KG1 (cell line): ENCODE measurements at regions not wholly inside any gene's neighbourhood (a gene's known extent, or its start where the extent isn't known, plus 50 kb on each side); places are given as distances from the start of the nearest gene placed in this dataset.
"Not testable (repeated sequence)": the region's sequence is repeated elsewhere in the genome, so short reads cannot be mapped to it uniquely, and the experiment has no call there.

ENCODE experiments used
- DNase-seq: peaks from one replicate; lab custom pipeline; 2025; lab: John Stamatoyannopoulos, UW

GRCh38 chr22:22756551-22757201, 112.3 kb downstream of the GGTLC2 start:
- not testable (repeated sequence) for DNase-seq

DNA sequence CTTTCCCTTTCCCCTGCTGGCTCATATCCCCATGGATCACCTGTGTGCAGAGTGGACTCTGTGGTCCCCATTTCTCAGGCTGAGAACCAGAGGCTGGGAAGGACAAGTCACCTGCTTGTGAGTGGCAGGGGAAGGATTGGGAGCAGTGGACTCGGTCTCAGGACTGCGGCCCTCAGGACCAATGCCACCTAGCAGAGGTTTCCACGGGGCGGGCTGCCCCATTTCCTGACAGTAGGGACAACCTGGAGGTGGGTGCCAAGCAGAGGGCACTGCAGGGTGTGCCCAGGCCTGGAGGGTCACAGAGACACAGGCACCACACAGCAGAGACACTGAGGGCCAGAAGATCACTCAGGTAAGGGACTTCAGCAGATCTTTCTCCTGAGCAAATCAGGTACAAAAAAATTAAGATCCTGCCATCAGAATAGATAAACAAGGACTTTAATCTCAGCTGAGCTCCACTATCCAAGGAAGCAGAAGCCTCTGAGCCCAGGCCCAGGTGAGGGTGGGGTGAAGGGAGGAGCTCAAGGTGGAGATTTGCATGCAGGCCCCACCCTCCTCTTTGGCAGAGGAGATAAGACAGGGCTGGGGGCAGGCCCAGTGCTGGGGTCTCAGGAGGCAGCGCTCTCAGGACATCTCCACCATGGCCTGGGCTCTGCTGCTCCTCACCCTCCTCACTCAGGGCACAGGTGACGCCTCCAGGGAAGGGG, 113.8 kb downstream of the GGTLC2 start:
- DNase-seq, result not testable (repeated sequence)

DNA sequence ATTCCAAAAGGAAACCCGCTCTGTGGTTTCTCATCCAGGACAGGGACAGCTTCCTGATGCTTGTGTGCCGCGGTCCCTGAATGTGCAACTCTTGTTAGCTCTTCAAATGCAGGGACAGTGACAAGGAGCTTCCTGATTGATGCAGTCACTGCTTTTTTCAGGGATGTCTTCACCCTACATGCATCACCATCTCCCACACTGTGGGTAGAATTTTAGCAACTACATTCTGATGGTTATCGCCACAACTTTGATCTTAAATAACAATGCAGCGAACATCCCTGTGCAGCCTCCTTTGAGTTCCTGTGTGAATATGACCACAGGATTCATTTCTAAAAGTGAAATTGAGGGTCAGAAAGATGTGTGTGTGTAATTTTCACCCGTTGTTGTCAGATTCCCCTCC, 115.0 kb downstream of the GGTLC2 start:
- no peak for DNase-seq

DNA sequence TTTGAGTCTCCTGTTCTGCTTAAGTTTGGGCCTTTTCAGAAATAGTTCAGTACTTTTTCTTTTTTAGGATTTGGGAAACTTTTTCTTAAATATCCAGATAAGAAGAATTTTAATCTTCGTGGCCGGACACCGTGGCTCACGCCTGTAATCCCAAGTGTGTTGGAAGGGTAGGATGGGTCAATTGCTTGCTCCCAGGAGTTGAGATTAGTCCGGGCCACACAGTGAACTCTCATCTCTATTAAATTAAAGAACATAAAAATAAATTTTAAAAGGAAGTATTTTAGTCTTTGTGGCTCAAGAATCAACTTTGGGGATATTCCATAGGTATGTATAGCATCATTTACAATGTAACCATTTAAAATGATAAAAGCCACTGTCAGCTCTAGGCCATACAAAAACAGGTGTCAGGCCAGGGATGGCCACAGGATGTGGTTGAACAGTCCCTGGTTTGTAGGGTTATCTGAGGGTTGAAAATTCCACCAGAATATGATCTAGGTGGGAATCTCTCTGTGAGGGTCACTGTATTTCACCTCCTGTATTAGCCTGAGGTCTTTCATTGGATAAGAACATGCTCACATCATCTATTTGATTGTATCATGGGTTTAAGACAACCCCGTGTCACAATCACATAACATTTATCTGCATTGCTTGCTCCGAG, 115.6 kb downstream of the GGTLC2 start:
- no peak for DNase-seq

- DNase-seq, result no peak
These were observed 117.2 kb downstream of the GGTLC2 start for GRCh38 chr22:22761606-22761962.

- no peak for DNase-seq
These were observed 117.8 kb downstream of the GGTLC2 start for GRCh38 chr22:22761963-22762772.

GRCh38 chr22:22763512-22763911, 119.1 kb downstream of the GGTLC2 start:
- DNase-seq, result no peak

GRCh38 chr22:22764085-22764484, 119.7 kb downstream of the GGTLC2 start:
- no peak for DNase-seq

DNA sequence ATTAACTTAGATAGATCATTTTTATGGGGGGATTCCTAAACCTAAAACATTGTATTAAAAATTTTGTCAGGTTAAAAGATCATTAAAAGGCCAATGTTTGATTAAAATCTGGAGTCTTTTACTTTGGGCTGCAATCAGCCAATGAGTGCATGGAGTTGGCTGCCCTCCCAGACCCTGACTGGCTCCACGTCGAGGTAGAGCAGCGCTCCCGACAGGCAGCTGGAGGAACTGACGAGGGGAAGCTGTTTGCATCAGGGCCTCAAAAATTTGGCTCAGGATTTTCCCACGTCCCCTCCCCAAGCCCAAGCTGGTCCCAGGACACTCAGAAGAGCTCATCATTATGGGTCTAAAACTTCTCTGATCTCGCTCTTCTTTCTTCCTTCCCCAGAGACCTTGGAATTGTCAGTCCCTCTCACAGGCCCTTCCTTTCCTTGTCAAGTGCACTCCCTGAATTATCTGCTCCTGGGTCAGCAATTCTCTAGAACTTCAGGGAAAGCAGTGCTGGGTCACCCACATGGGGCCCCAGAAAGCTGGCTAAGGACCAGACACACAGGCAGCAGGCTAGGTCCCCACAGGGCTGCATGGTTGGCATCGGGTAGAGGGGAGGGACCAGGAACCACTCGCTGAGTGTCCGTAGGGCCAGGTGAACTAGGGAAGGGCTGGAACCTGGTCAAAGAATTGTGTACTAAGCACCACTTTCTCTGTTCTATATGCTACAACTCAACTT, 119.6 kb upstream of the IGLL5 start:
- DNase-seq, result no peak

DNA sequence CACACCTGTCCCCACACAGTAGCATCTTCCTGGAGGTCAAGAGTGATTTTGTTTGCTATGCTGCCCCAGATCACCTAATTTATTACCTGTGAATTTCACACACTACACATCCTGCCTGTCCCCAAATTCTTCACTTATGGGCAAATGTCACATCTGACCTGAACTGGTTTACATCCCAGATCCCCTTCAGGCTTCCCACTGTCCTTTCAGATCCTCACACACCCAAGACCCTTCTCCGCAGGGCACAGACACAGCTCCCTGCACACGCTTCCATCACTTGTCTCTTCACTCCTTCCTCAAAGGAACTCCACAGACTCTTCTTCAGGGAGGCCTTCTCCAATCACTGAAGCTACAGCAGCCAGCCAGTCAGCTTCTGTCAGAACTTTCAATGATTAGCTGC, 118.7 kb upstream of the IGLL5 start:
- no peak for DNase-seq

GRCh38 chr22:22769434-22770279, 118.0 kb upstream of the IGLL5 start:
- no peak for DNase-seq

- no peak for DNase-seq
These were observed 117.2 kb upstream of the IGLL5 start for GRCh38 chr22:22770280-22770871.

- DNase-seq, result no peak
These were observed 116.7 kb upstream of the IGLL5 start for GRCh38 chr22:22770881-22771280.

- DNase-seq, result no peak
These were observed 115.8 kb upstream of the IGLL5 start for GRCh38 chr22:22771696-22772377.

- no peak for DNase-seq
These were observed 115.2 kb upstream of the IGLL5 start for GRCh38 chr22:22772396-22772795.

DNA sequence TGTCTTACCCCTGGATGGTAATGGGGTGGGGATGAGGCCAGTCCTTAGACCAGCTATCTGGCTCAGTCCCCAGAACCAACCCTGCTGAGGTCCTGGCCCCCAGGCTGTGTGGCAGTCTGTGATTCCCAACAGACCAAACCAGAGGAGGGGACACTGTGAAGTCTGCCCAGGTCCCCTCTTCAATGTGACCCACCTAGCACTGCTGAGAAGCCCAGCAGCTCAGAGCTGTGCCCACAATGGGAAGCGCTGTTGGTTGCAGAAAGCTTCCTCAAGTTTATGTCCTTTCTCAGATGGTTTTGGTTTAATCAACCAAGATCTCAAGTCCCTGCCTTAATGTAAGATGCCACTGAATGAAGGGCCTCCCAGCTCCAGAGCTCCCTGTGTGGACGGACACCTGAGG, 114.7 kb upstream of the IGLL5 start:
- no peak for DNase-seq

GRCh38 chr22:22773427-22773826, 114.2 kb upstream of the IGLL5 start:
- no peak for DNase-seq

DNA sequence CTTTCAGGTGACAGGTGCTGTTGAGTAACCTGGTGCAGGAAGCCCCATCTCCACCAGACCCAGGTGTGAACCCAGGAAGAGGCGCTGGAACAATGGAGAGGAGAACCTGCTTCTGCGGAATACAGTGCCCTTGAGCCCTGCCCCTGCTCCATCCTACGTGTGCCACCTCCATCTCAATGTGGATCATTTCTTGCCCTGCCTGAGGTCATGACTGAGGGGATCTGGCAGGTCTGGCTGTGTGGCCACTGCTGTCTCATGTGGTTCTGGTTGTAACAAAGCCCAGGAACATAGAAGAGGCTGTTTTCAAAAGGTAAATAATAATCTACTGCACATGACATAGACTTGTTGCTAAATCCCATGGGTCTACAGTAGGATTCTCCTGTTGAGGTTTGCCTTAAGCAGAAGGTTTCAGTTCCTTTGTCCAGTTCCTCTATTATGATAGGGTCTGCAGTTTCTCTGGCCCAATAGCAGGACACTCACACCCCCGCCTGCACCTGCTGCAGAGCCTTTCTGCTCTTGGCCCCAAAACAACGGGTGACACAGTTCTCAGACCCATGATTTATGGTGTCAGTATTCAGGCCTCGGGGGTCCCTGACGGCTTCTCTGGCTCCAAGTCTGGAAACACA, 113.5 kb upstream of the IGLL5 start:
- DNase-seq, result no peak

DNA sequence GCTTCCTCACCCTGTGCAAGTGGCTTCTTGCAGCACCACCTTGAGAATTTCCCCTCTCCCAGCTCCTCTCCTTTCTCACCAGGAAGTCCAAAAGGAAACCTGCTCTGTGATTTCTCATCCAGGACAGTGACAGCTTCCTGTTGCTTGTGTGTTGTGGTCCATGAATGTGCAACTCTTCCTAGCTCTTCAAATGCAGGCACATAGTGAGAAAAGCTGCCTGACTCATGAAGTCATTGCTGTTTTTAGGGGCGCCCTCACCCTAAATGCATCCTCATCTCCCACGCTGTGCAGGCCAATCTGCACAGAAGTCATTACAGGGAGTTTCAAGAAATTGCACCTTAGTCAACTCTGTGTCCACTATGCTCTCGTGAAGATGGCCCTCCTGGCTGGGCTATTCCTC, 112.9 kb upstream of the IGLL5 start:
- DNase-seq, result not testable (repeated sequence)
